ENCODE measurements at regions not wholly inside any gene's neighbourhood (a gene's known extent, or its start where the extent isn't known, plus 50 kb on each side); places are given as distances from the start of the nearest gene placed in this dataset.

DNA sequence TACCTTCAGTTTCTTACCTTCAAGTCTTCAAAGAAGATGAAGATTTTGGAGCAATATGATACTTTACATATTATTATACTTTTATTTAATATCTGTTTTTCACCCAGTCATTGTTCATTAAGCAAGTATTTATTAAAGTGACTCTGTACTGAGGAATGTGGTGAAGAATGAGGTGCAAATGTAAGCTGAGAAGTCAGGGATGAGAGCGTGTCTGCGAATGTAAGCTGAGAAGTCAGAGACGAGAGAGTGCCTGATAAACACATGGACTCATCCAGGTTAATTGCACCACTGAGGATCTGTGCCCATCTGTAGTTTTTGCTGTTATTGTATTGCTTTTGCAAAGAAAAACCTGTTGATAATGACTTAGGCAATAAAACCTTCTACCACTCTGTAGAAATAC is 211.9 kb upstream of the FAR2 start:
- Histone ChIP-seq H3K4me3 (no peak overlapping the region), H4K20me1 (ENCODE audit: control insufficient read depth, insufficient read depth) (no peaks in the 10 kb centered on the region), H3K27me3 (replicated peaks in 1 of 2; ENCODE audit: control insufficient read depth in 2 of 2, insufficient read depth in 2 of 2, low read length in 1 of 2) (no peaks in the 10 kb centered on the region), H3K9me3 (replicated peaks; ENCODE audit: control insufficient read depth, insufficient read depth, low read length) (no peaks in the 10 kb centered on the region), H3K4me1 (ENCODE audit: control insufficient read depth, insufficient read depth, low read length) (no peaks in the 10 kb centered on the region), H3K79me2 (ENCODE audit: control insufficient read depth, insufficient read depth, low read length) (no peaks in the 10 kb centered on the region), H2AFZ (ENCODE audit: control insufficient read depth, low read depth, low read length) (no peak overlapping the region), H3K9ac (ENCODE audit: control insufficient read depth, insufficient read depth, low read length) (no peak overlapping the region), H3K4me2 (ENCODE audit: control insufficient read depth, insufficient read depth) (no peak overlapping the region), H3K36me3 (ENCODE audit: control insufficient read depth in 2 of 2, insufficient read depth in 2 of 2, low read length in 1 of 2) (no peaks in the 10 kb centered on the region), H3K27ac (ENCODE audit: control insufficient read depth, insufficient read depth) (no peak overlapping the region)
- ChIA-PET POLR2A (no interaction called here), RAD21 (ENCODE audit: unreplicated experiment) (no interaction called here), CTCF (no interaction called here), SMC1A (ENCODE audit: uncharacterized antibody, unreplicated experiment) (no interaction called here)
- in situ Hi-C loops (cut with MboI) (no loop called here), intact Hi-C loops (cut with micrococcal nuclease; ENCODE audit: unreplicated experiment) (no loop called here)
- WGBS (ENCODE audit: insufficient coverage, insufficient replicate concordance, low lambda C conversion rate, missing lambda C conversion rate) = 31% methylated on average over 3 of the region's 3 CpGs
- FAIRE-seq (no peak), ATAC-seq (no peak), DNase-seq (ENCODE audit: low read depth, low spot score) (no peak)
- TF ChIP-seq ZNF274 (IDR thresholded peaks at IDR 0.05; ENCODE audit: insufficient read depth, insufficient read length) (no peak), TAF1 (IDR thresholded peaks at IDR 0.05; ENCODE audit: borderline replicate concordance, low read depth, low read length) (no peak)
- no TSS peak for BruUV-seq (replicated peaks)

- ATAC-seq = no peak
- Histone ChIP-seq H3K4me2 (ENCODE audit: control insufficient read depth, insufficient read depth) (no peak overlapping the region), H3K27me3 (replicated peaks in 1 of 2; ENCODE audit: control insufficient read depth in 2 of 2, insufficient read depth in 2 of 2, low read length in 1 of 2) (no peaks in the 10 kb centered on the region), H3K9me3 (replicated peaks; ENCODE audit: control insufficient read depth, insufficient read depth, low read length) (no peaks in the 10 kb centered on the region), H3K4me1 (ENCODE audit: control insufficient read depth, insufficient read depth, low read length) (no peaks in the 10 kb centered on the region), H4K20me1 (ENCODE audit: control insufficient read depth, insufficient read depth) (no peaks in the 10 kb centered on the region), H3K36me3 (ENCODE audit: control insufficient read depth in 2 of 2, insufficient read depth in 2 of 2, low read length in 1 of 2) (no peaks in the 10 kb centered on the region), H2AFZ (ENCODE audit: control insufficient read depth, low read depth, low read length) (no peak overlapping the region), H3K9ac (ENCODE audit: control insufficient read depth, insufficient read depth, low read length) (no peak overlapping the region), H3K79me2 (ENCODE audit: control insufficient read depth, insufficient read depth, low read length) (no peaks in the 10 kb centered on the region), H3K4me3 (no peak overlapping the region), H3K27ac (ENCODE audit: control insufficient read depth, insufficient read depth) (no peak overlapping the region)
- intact Hi-C loops (cut with micrococcal nuclease; ENCODE audit: unreplicated experiment) = no loop called here
- RAD21 ChIA-PET (ENCODE audit: unreplicated experiment) = no interaction called here
- no peak for DNase-seq (ENCODE audit: low read depth, low spot score)
- TF ChIP-seq SIN3A (IDR thresholded peaks at IDR 0.05; ENCODE audit: low read depth, low read length) = no peak
- no peak for TF ChIP-seq CBFB (IDR thresholded peaks at IDR 0.05; ENCODE audit: low read depth)
- TF ChIP-seq TCF12 (IDR thresholded peaks at IDR 0.05; ENCODE audit: low read depth, low read length) = no peak
- CTCF ChIA-PET = no interaction called here
- SMC1A ChIA-PET (ENCODE audit: uncharacterized antibody, unreplicated experiment) = no interaction called here
- in situ Hi-C loops (cut with MboI) = no loop called here
- BruUV-seq (replicated peaks) = no TSS peak
- no peak for FAIRE-seq
- POLR2A ChIA-PET = no interaction called here
- WGBS (ENCODE audit: insufficient coverage, insufficient replicate concordance, low lambda C conversion rate, missing lambda C conversion rate) = 20% methylated on average over 5 of the region's 5 CpGs
Observed at GRCh38 chr12:28938056-28938455, 211.0 kb upstream of the FAR2 start.
